ENCODE measurements at regions not wholly inside any gene's neighbourhood (a gene's known extent, or its start where the extent isn't known, plus 50 kb on each side); places are given as distances from the start of the nearest gene placed in this dataset.

GRCh38 chr18:14914771-14915170, 166.8 kb downstream of the ANKRD30B start:
- dilution Hi-C loops (cut with HindIII; ENCODE audit: low sequenced_read_pairs, unreplicated experiment) (no loop called here), in situ Hi-C loops (cut with MboI; ENCODE audit: low sequenced_read_pairs) (loop anchor here (10.0 kb wide), 1 partner anchor 60 kb away; no protein-coding TSS in a partner anchor), intact Hi-C loops (cut with micrococcal nuclease) (no loop called here)
- Histone ChIP-seq H4K5ac (ENCODE audit: low read depth, low read length) (no peak overlapping the region), H2AFZ (replicated peaks; ENCODE audit: low read length, poor library complexity) (no peak overlapping the region), H3K9me3 (ENCODE audit: control insufficient read depth, insufficient read depth, low read length) (peaks cover 30% of the 10 kb centered on the region), H3K36me3 (ENCODE audit: control insufficient read depth, insufficient read depth, low read length) (no peaks in the 10 kb centered on the region), H3K9ac (ENCODE audit: low read depth, low read length) (no peak overlapping the region), H3K27ac (ENCODE audit: insufficient read depth, low read length) (no peak overlapping the region), H3K4me3 (ENCODE audit: insufficient read depth, low read depth, low read length) (no peak overlapping the region), H2BK20ac (ENCODE audit: low read depth, low read length) (no peak overlapping the region), H3K56ac (ENCODE audit: extremely low read depth, insufficient read depth, low read length) (no peak overlapping the region), H3K79me1 (ENCODE audit: low read depth in 1 of 2, low read length in 2 of 2) (no peaks in the 10 kb centered on the region), H2AK9ac (replicated peaks; ENCODE audit: low read depth, low read length, poor library complexity) (no peak overlapping the region), H3K18ac (ENCODE audit: low read depth, low read length) (no peak overlapping the region), H4K8ac (ENCODE audit: low read depth in 2 of 2, low read length in 2 of 2) (no peak overlapping the region), H2AK5ac (ENCODE audit: low read depth, low read length) (no peak overlapping the region), H2BK120ac (ENCODE audit: low read depth, low read length) (no peak overlapping the region), H2BK5ac (ENCODE audit: low read depth, low read length, poor library complexity, severe bottlenecking) (no peak overlapping the region), H4K20me1 (ENCODE audit: insufficient read depth, low read length) (no peaks in the 10 kb centered on the region), H3K4ac (ENCODE audit: low read depth, low read length) (no peak overlapping the region), H3K23ac (ENCODE audit: low read depth, low read length) (no peak overlapping the region), H4K91ac (ENCODE audit: insufficient read depth, low read depth, low read length) (no peak overlapping the region), H3K4me2 (ENCODE audit: low read depth, low read length) (no peak overlapping the region), H2BK15ac (ENCODE audit: low read depth, low read length) (no peak overlapping the region), H3K9me1 (ENCODE audit: insufficient read depth, low read length) (no peaks in the 10 kb centered on the region), H3K27me3 (ENCODE audit: control insufficient read depth, insufficient read depth, low read length) (no peaks in the 10 kb centered on the region), H3K14ac (replicated peaks; ENCODE audit: low read depth, low read length) (no peak overlapping the region), H3K4me1 (ENCODE audit: control insufficient read depth, insufficient read depth, low read length) (no peaks in the 10 kb centered on the region)
- DNase-seq (no peak), ATAC-seq (ENCODE audit: low read depth) (no peak)
- TF ChIP-seq RAD21 (IDR thresholded peaks at IDR 0.05; ENCODE audit: low read length) = no peak
- no peak for TF ChIP-seq RFX5 (IDR thresholded peaks at IDR 0.05; ENCODE audit: low read depth, low read length)
- no peak for TF ChIP-seq MAFK (IDR thresholded peaks at IDR 0.05; ENCODE audit: low read depth, low read length)
- TF ChIP-seq MAZ (IDR thresholded peaks at IDR 0.05; ENCODE audit: borderline replicate concordance, low read depth, low read length) = no peak
- no peak for TF ChIP-seq FOS (IDR thresholded peaks at IDR 0.05; ENCODE audit: low read depth, low read length)
- TF ChIP-seq BHLHE40 (IDR thresholded peaks at IDR 0.05; ENCODE audit: low read depth, low read length) = no peak
- TF ChIP-seq USF2 (IDR thresholded peaks at IDR 0.05; ENCODE audit: low read depth, low read length) = no peak
- no peak for TF ChIP-seq SMC3 (IDR thresholded peaks at IDR 0.05; ENCODE audit: low read depth, low read length)
- TF ChIP-seq MXI1 (IDR thresholded peaks at IDR 0.05; ENCODE audit: borderline replicate concordance, low read depth, low read length) = no peak
- no peak for TF ChIP-seq RCOR1 (IDR thresholded peaks at IDR 0.05; ENCODE audit: insufficient replicate concordance, low read length)
- no peak for TF ChIP-seq POLR2A (IDR thresholded peaks at IDR 0.05; ENCODE audit: low read depth, low read length)
- TF ChIP-seq CHD1 (IDR thresholded peaks at IDR 0.05; ENCODE audit: low read depth, low read length) = no peak
- no peak for TF ChIP-seq ELK1 (IDR thresholded peaks at IDR 0.05; ENCODE audit: borderline replicate concordance, low read depth, low read length)
- no peak for TF ChIP-seq CEBPB (IDR thresholded peaks at IDR 0.05; ENCODE audit: low read depth, low read length)
- no peak for TF ChIP-seq NFE2L2 (IDR thresholded peaks at IDR 0.05; ENCODE audit: low read depth, low read length)
- no peak for TF ChIP-seq CTCF (conservative IDR thresholded peaks at IDR 0.05; ENCODE audit: low read depth, low read length)
- ChIA-PET POLR2A (ENCODE audit: unreplicated experiment) (no interaction called here), CTCF (no interaction called here)
- no TSS peak for BruUV-seq (replicated peaks)
- WGBS, 2 experiments (ENCODE audit: extremely low coverage in 2 of 2, insufficient read length in 1 of 2) = 60% methylated on average over 1 of the region's 3 CpGs; no CpG with 5 or more reads in 1 of the 2 experiments
